NB4 (cell line): ENCODE measurements at regions not wholly inside any gene's neighbourhood (a gene's known extent, or its start where the extent isn't known, plus 50 kb on each side); places are given as distances from the start of the nearest gene placed in this dataset.

Source experiments
- CTCF ChIP-seq: IDR thresholded peaks from one replicate; pipeline ENCODE4 v1.5.1; 2012; ENCODE audit warnings: low read depth, low read length
- MAX ChIP-seq: IDR thresholded peaks from 2 replicates; pipeline ENCODE4 v1.6.1; 2011; ENCODE audit warnings: low read depth, low read length
- MYC ChIP-seq: IDR thresholded peaks from 2 replicates; pipeline ENCODE4 v1.6.1; 2011; ENCODE audit warnings: low read depth, low read length
- POLR2A ChIP-seq: IDR thresholded peaks from 2 replicates; pipeline ENCODE4 v1.6.1; 2011; ENCODE audit warnings: mild to moderate bottlenecking; ENCODE audit not compliant: insufficient read length; ENCODE audit errors: extremely low read depth

GRCh38 chr2:116223912-116224311 lies 1590.6 kb upstream of the DDX18 start:
- TF ChIP-seq CTCF = no peak
- no peak for TF ChIP-seq POLR2A
- TF ChIP-seq MAX = no peak
- TF ChIP-seq MYC = no peak
